Activated naive CD4-positive, alpha-beta T cell treated with anti-CD3 and anti-CD28 coated beads, Interleukin-2, amount 10 ng/mL, durations not matched to agents 7 days and 5 days (primary cell): ENCODE measurements at regions not wholly inside any gene's neighbourhood (a gene's known extent, or its start where the extent isn't known, plus 50 kb on each side); places are given as distances from the start of the nearest gene placed in this dataset.

Experiments used
- CTCF ChIA-PET: fragments of 350-600 bp; sonication (Branson Sonifier 250); formaldehyde crosslinking; loops from one replicate; lab custom pipeline; 2021; ENCODE audit warnings: antibody characterized with exemption; lab: Charles Lee
- DNase-seq: peaks from one replicate; pipeline ENCODE4 v3.0.0-alpha.2; 2020
- H3K27ac Mint-ChIP-seq: one replicate; pipeline ENCODE4 v1.8.0; 2021; ENCODE audit warnings: mild to moderate bottlenecking, moderate library complexity, mixed read lengths
- H3K27me3 Mint-ChIP-seq: one replicate; pipeline ENCODE4 v1.8.0; 2021; ENCODE audit warnings: mild to moderate bottlenecking, mixed read lengths
- H3K36me3 Mint-ChIP-seq: one replicate; pipeline ENCODE4 v1.8.0; 2021; ENCODE audit warnings: mixed read lengths
- H3K4me1 Mint-ChIP-seq: one replicate; pipeline ENCODE4 v1.8.0; 2021; ENCODE audit warnings: mixed read lengths
- H3K4me3 Mint-ChIP-seq: one replicate; pipeline ENCODE4 v1.8.0; 2021; ENCODE audit warnings: mild to moderate bottlenecking, moderate library complexity, mixed read lengths
- H3K9me3 Mint-ChIP-seq: one replicate; pipeline ENCODE4 v1.8.0; 2021; ENCODE audit warnings: mixed read lengths

DNA sequence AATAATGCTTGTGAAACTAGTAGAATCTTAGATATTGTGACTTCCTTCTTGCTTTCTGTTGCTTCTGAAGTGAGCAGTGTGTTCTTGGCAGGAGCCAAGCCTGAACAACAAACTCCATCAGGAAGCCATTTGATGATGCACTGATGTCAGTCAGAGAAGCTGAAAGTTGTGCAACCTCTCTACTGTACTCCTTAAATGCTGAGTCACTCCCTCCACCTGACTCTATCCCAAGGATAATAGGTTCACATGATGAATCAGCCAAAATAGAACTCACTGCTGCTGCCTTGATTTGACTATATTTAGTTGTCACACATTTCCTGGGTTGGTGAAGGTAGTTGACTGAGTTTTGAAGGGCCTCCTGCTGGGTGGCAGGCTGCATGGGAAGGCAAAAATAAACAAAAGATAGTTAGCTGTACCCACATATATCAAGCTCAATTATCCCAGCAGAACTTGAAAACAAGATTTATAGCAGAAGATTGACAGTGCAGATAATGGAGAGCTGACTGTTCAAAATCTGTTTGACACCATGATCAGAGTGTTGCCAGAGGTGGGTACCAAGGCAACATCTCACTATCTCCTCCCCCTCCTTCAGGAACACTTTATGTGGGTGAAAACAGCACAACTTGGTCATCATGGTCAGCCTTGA is 328.4 kb upstream of the DPH6 start:
- no peak for DNase-seq
- CTCF ChIA-PET: no interaction called here
- Mint-ChIP-seq H3K27ac (no peak overlapping the region), H3K36me3 (no peaks in the 10 kb centered on the region), H3K4me1 (no peaks in the 10 kb centered on the region), H3K4me3 (no peak overlapping the region), H3K27me3 (no peaks in the 10 kb centered on the region), H3K9me3 (peaks cover 6% of the 10 kb centered on the region)

- Mint-ChIP-seq H3K36me3 (no peaks in the 10 kb centered on the region), H3K9me3 (peaks cover 6% of the 10 kb centered on the region), H3K27me3 (no peaks in the 10 kb centered on the region), H3K4me1 (no peaks in the 10 kb centered on the region), H3K27ac (no peak overlapping the region), H3K4me3 (no peak overlapping the region)
- CTCF ChIA-PET: no interaction called here
- DNase-seq: no peak
Measured at GRCh38 chr15:35876762-35877161, 330.8 kb upstream of the DPH6 start.

- Mint-ChIP-seq H3K9me3 (peaks cover 6% of the 10 kb centered on the region), H3K36me3 (no peaks in the 10 kb centered on the region), H3K4me3 (no peak overlapping the region), H3K27ac (no peak overlapping the region), H3K27me3 (no peaks in the 10 kb centered on the region), H3K4me1 (no peaks in the 10 kb centered on the region)
- no peak for DNase-seq
- CTCF ChIA-PET: no interaction called here
Measured at GRCh38 chr15:35880896-35881295, 334.9 kb upstream of the DPH6 start.

GRCh38 chr15:35885870-35886269 is 339.9 kb upstream of the DPH6 start:
- Mint-ChIP-seq H3K36me3 (no peaks in the 10 kb centered on the region), H3K4me3 (no peak overlapping the region), H3K27ac (no peak overlapping the region), H3K9me3 (no peaks in the 10 kb centered on the region), H3K27me3 (no peaks in the 10 kb centered on the region), H3K4me1 (no peaks in the 10 kb centered on the region)
- CTCF ChIA-PET: no interaction called here
- DNase-seq: no peak

GRCh38 chr15:35886765-35887164 is 340.8 kb upstream of the DPH6 start:
- Mint-ChIP-seq H3K36me3 (no peaks in the 10 kb centered on the region), H3K9me3 (no peaks in the 10 kb centered on the region), H3K4me1 (no peaks in the 10 kb centered on the region), H3K27ac (no peak overlapping the region), H3K4me3 (no peak overlapping the region), H3K27me3 (no peaks in the 10 kb centered on the region)
- CTCF ChIA-PET: no interaction called here
- no peak for DNase-seq

DNA sequence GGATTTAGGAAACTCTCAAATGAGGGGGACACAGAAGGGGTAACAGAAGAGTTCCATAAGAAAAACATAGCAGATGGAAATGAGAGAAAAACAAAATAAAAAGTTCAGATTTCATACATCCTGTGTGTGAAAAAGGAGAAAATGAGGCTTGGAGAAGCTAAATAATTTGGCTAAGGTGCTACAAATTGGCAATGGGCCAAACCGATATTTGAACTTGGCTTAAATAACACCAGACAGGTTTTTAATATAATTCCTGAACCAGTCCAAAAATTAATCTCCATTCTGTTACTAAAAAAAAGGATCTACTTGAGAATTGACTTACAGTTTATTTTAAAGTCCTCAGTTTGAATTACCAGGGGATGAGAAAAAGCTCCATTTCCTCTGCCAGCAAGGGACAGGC is 342.9 kb upstream of the DPH6 start:
- Mint-ChIP-seq H3K4me1 (no peaks in the 10 kb centered on the region), H3K4me3 (no peak overlapping the region), H3K36me3 (no peaks in the 10 kb centered on the region), H3K9me3 (no peaks in the 10 kb centered on the region), H3K27me3 (no peaks in the 10 kb centered on the region), H3K27ac (no peak overlapping the region)
- CTCF ChIA-PET: no interaction called here
- no peak for DNase-seq

DNA sequence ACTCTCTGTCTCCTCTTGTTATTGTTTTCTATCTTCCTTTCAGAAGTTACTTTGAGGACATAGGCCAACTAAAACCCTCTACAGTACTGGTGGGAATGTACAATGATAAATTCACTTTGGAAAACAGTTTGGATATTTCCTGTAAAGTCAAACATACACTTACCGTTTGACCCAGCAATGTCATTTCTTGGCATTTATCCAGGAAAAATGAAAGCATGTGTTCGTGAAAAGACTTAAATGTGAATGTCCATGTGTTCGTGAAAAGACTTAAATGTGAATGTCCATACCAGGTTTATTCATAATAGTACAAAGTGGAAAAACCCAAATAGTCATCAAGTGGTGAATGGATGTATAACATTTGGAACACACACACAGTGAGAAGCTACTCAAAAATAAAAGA is 361.5 kb upstream of the DPH6 start:
- DNase-seq: no peak
- Mint-ChIP-seq H3K4me1 (no peaks in the 10 kb centered on the region), H3K36me3 (no peaks in the 10 kb centered on the region), H3K27ac (no peak overlapping the region), H3K27me3 (no peaks in the 10 kb centered on the region), H3K4me3 (no peak overlapping the region), H3K9me3 (peaks cover 2% of the 10 kb centered on the region)
- CTCF ChIA-PET: no interaction called here

DNA sequence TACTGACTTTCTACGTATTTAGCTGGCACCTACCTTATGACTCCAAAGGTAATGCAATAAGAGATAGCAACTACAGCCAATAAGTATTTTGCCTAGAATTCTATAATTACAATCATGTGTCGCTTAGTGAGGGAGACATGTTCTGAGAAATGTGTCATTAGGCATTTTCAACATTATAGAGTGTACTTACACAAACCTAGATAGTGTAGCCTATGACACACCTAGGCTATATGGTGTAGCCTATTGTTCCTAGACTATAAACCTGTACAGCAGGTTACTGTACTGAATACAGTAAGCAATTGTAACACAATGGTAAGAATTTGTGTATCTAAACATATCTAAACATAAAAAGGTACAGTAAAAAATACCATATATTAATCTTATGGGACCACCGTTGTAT is 363.4 kb upstream of the DPH6 start:
- no peaks in the 10 kb centered on the region for H3K4me1 Mint-ChIP-seq
- no peak overlapping the region for H3K4me3 Mint-ChIP-seq
- H3K36me3 Mint-ChIP-seq: no peaks in the 10 kb centered on the region
- CTCF ChIA-PET: no interaction called here
- DNase-seq: no peak
- no peaks in the 10 kb centered on the region for H3K9me3 Mint-ChIP-seq
- H3K27me3 Mint-ChIP-seq: no peaks in the 10 kb centered on the region
- H3K27ac Mint-ChIP-seq: no peak overlapping the region

DNA sequence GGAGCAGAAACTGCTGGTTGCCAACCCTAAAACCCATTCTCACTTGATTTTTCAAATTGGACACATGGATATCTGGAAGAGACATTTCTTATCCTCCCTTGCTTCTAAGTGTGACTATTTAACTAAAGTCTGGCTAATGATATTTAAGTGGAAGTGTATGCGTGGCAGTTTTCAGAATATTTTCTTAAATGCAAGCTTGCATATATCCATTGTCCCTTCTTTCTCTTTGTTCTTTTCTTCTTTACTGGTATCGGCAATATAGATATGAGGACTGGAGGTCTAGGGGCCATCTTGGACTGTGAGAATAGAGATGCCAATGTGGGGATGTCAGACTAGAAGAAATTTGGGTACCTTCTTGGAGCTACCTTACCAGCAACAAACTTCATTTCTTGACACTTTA is 364.3 kb upstream of the DPH6 start:
- H3K4me1 Mint-ChIP-seq: no peaks in the 10 kb centered on the region
- no peaks in the 10 kb centered on the region for H3K36me3 Mint-ChIP-seq
- CTCF ChIA-PET: no interaction called here
- DNase-seq: no peak
- H3K9me3 Mint-ChIP-seq: peaks cover 2% of the 10 kb centered on the region
- no peak overlapping the region for H3K27ac Mint-ChIP-seq
- no peaks in the 10 kb centered on the region for H3K27me3 Mint-ChIP-seq
- H3K4me3 Mint-ChIP-seq: no peak overlapping the region

GRCh38 chr15:35911052-35911777 is 365.2 kb upstream of the DPH6 start:
- DNase-seq: no peak
- no peaks in the 10 kb centered on the region for H3K27me3 Mint-ChIP-seq
- H3K4me1 Mint-ChIP-seq: no peaks in the 10 kb centered on the region
- H3K9me3 Mint-ChIP-seq: peaks cover 3% of the 10 kb centered on the region
- CTCF ChIA-PET: no interaction called here
- H3K36me3 Mint-ChIP-seq: no peaks in the 10 kb centered on the region
- no peak overlapping the region for H3K27ac Mint-ChIP-seq
- H3K4me3 Mint-ChIP-seq: no peak overlapping the region

GRCh38 chr15:35912196-35912595 is 366.2 kb upstream of the DPH6 start:
- no peaks in the 10 kb centered on the region for H3K36me3 Mint-ChIP-seq
- no peak for DNase-seq
- H3K9me3 Mint-ChIP-seq: peaks cover 3% of the 10 kb centered on the region
- H3K4me3 Mint-ChIP-seq: no peak overlapping the region
- no peaks in the 10 kb centered on the region for H3K4me1 Mint-ChIP-seq
- no peak overlapping the region for H3K27ac Mint-ChIP-seq
- CTCF ChIA-PET: no interaction called here
- no peaks in the 10 kb centered on the region for H3K27me3 Mint-ChIP-seq

- no peak overlapping the region for H3K27ac Mint-ChIP-seq
- H3K4me1 Mint-ChIP-seq: no peaks in the 10 kb centered on the region
- peaks cover 9% of the 10 kb centered on the region for H3K9me3 Mint-ChIP-seq
- no peaks in the 10 kb centered on the region for H3K36me3 Mint-ChIP-seq
- no peak for DNase-seq
- no peaks in the 10 kb centered on the region for H3K27me3 Mint-ChIP-seq
- CTCF ChIA-PET: no interaction called here
- no peak overlapping the region for H3K4me3 Mint-ChIP-seq
Measured at GRCh38 chr15:35914573-35914972, 368.6 kb upstream of the DPH6 start.

DNA sequence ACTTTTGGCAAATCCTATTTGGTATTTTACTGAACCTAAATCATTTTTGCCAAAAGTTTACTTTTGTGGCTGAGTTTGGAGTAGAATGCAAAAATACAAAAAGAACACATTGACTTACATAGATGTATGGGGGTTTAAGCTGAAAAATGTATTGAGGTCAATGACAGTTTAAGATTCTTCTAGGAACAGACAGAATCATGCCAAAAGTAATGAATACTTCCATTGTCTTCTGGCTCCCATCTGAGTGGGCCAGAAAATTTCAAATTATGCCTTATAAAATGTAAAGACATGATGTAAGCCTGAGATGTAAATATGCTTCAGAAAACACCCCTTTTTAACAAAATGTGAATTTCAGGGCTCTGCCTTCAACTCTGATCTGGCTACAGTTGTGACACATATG is 375.1 kb upstream of the DPH6 start:
- Mint-ChIP-seq H3K9me3 (peaks cover 5% of the 10 kb centered on the region), H3K27me3 (no peaks in the 10 kb centered on the region), H3K27ac (no peak overlapping the region), H3K36me3 (no peaks in the 10 kb centered on the region), H3K4me1 (no peaks in the 10 kb centered on the region), H3K4me3 (no peak overlapping the region)
- DNase-seq: no peak
- CTCF ChIA-PET: no interaction called here

GRCh38 chr15:35925275-35926006 is 379.5 kb upstream of the DPH6 start:
- no peaks in the 10 kb centered on the region for H3K4me1 Mint-ChIP-seq
- peaks cover 2% of the 10 kb centered on the region for H3K9me3 Mint-ChIP-seq
- no peak overlapping the region for H3K4me3 Mint-ChIP-seq
- no peak for DNase-seq
- no peaks in the 10 kb centered on the region for H3K36me3 Mint-ChIP-seq
- CTCF ChIA-PET: no interaction called here
- no peak overlapping the region for H3K27ac Mint-ChIP-seq
- H3K27me3 Mint-ChIP-seq: no peaks in the 10 kb centered on the region

GRCh38 chr15:35926007-35926380 is 380.0 kb upstream of the DPH6 start:
- CTCF ChIA-PET: no interaction called here
- Mint-ChIP-seq H3K4me1 (no peaks in the 10 kb centered on the region), H3K27ac (no peak overlapping the region), H3K4me3 (no peak overlapping the region), H3K9me3 (peaks cover 2% of the 10 kb centered on the region), H3K27me3 (no peaks in the 10 kb centered on the region), H3K36me3 (no peaks in the 10 kb centered on the region)
- DNase-seq: no peak
